ENCODE measurements at regions not wholly inside any gene's neighbourhood (a gene's known extent, or its start where the extent isn't known, plus 50 kb on each side); places are given as distances from the start of the nearest gene placed in this dataset.
"Not testable (repeated sequence)": the region's sequence is repeated elsewhere in the genome, so short reads cannot be mapped to it uniquely, and the experiment has no call there.

GRCh38 chr3:14057701-14058100 lies 67.0 kb downstream of the CHCHD4 start:
- no peak for DNase-seq (ENCODE audit: low spot score)

DNA sequence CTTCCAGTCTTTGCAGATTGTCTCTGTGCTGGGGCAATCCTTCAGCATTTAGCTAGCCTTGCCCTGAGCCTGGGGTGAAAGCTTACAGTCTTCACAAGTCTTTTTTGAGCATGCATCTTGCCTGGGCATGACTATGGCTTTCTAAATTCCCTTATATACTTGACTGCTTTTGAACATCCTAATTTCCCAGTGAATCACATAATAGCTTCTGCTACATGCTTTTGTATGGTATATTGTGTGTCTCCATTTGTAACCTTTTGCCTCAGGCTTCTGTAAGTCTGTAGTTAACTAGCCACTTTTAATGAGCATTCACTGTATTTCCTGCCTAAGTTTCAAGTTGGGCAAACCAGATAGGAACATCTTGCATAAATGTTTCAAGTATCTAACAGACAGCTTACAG lies 76.8 kb downstream of the CHCHD4 start:
- DNase-seq (ENCODE audit: low spot score) = no peak

GRCh38 chr3:14047027-14047426 lies 77.6 kb downstream of the CHCHD4 start:
- DNase-seq (ENCODE audit: low spot score) = no peak

DNA sequence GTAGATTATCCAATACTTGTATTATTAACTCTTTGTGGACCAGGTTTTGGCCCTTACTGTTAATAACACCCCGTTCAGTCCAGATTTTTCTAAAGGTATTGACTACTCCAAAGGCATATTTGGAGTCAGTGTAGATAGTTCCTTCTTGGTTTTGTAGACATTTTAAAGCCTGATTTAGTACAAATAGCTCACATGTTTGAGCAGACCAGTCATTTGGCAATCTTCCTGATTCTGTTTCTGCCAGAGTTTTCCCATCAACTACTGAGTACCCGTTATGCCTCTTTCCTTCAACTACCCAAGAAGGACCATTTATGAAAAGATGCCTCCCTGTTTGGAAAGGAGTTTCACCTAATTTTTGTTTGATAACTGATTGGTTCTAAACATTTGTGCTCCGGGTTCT lies 82.0 kb downstream of the CHCHD4 start:
- peak; percentile 63 for DNase-seq (ENCODE audit: low spot score)

DNA sequence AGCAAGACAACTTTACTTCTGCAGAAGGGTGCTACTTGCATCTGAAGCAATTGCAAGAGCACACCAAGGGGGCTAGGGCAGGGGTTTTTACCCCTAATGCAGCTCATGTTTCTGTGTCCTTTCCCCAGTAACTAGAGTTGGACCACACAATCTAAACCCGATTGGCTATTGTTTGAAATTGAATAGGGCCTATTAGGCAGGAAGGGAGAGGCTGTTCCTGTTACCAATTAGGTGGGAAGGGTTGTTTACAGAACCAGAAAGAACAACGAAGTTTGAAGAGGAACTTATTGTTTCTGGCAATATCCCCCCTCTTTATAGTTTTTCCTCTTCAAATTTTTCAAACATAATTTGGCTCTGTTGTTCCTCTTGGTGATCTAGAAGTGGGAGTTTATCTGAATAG lies 85.5 kb downstream of the CHCHD4 start:
- DNase-seq (ENCODE audit: low spot score) = no peak

DNA sequence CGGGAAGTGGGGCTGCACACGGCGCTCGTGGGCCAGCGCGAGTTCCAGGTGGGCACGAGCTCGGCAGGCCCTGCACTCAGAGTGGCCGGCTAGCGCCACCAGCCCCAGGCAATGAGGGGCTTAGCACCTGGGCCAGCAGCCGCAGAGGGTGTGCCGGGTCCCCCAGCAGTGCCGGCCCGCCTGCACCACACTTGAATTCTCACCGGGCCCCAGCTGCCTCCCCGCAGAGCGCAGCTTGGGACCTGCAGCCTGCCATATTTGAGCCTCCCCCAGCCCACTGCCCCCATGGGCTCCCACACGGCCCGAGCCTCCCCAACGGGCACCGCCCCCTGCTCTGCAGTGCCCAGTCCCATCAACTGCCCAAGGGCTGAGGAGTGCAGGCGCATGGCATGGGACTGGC lies 87.5 kb downstream of the CHCHD4 start:
- no peak for DNase-seq (ENCODE audit: low spot score)

DNA sequence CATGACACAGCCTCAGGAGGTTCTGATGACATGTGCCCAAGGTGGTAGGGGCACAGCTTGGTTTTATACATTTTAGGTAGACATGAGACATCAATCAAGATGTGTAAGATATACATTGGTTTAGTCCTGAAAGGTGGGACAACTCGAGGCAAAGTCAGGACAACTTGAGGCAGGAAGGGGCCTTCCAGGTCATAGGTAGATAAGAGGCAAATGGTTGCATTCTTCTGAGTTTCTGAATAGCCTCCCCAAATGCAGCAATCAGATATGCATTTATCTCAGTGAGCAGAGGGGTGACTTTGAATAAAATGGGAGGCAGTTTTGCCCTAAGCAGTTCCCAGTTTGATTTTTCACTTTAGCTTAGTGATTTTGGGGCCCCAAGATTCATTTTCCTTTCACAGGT lies 91.6 kb downstream of the CHCHD4 start:
- DNase-seq (ENCODE audit: low spot score) = no peak

DNA sequence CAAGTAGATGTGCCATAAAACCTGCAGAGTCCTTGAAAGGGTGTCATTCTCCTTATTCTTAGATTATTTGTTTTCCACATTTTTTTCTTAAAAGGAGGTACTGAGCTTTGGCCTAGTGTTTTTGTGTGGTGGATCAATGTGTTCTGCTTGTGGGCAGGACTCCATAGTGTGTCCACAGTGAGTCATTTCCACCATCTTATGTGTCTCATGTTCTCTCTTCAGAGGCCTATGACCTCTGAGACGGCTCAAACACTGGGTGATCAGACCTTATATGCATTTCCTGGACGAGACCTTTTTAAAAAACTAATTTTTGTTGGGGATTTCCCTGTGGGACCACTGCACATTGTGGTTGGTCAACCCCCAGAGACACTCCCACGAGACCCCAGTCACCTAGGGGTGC lies 93.4 kb downstream of the CHCHD4 start:
- no peak for DNase-seq (ENCODE audit: low spot score)

DNA sequence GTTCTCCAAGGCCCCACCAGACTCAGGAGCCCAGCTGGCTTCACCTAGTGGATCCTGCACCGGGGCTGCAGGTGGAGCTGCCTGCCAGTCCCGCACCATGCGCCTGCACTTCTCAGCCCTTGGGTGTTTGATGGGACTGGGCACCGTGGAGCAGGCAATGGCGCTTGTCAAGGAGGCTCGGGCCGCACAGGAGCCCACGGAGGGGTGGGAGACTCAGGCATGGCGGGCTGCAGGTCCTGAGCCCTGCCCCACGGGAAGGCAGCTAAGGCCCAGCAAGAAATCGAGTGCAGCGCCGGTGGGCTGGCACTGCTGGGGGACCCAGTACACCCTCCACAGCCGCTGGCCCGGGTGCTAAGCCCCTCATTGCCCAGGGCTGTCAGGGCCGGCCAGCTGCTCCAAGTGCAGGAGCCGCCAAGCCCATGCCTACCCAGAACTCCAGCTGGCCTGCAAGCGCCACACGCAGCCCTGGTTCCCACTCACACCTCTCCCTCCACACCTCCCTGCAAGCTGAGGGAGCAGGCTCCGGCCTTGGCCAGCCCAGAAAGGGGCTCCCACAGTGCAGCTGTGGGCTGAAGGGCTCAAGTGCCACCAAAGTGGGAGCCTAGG lies 95.2 kb downstream of the CHCHD4 start:
- DNase-seq (ENCODE audit: low spot score) = not testable (repeated sequence)

DNA sequence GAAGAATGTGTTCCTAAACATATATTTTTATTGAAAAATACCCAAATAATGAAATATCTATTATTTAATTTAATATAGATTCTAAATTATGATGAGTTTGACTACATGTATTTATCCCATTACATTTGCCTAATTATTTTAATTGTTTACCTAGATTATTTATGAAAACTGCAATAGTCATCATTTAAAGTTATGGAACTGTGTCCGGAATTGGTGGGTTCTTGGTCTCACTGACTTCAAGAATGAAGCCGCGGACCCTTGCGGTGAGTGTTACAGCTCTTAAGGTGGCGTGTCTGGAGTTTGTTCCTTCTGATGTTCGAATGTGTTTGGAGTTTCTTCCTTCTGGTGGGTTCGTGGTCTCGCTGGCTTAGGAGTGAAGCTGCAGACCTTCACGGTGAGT lies 96.5 kb downstream of the CHCHD4 start:
- DNase-seq (ENCODE audit: low spot score) = not testable (repeated sequence)

- DNase-seq (ENCODE audit: low spot score) = no peak
Measured at GRCh38 chr3:14019459-14019858, 105.2 kb downstream of the CHCHD4 start.

DNA sequence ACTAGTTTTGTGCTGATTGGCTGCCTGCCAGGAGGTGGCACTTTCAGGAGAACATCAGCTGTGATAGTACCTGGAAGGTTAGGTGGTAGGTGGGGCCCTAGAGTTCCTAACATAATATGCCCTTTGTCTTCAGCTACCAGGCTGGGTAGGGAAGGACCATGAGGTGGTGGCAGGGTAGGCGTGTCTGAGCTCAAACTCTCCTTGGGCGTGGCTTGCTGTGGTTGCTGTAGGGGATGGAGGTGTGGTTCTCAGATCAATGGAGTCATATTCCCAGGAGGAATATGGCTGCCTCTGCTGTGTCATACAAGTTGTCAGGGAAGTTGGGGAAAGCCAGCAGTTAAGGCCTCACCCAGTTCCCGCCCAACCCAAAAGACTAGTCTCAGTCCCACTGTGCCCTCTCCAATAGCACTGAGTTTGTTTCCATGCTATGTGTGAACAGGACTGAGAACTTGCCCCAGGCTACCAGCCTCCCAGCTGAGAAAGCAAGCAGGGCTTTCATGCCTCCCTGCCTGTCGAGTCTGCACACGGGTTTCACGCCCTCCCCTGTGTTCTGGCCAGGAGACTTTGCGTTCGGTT lies 107.7 kb downstream of the CHCHD4 start:
- no peak for DNase-seq (ENCODE audit: low spot score)

DNA sequence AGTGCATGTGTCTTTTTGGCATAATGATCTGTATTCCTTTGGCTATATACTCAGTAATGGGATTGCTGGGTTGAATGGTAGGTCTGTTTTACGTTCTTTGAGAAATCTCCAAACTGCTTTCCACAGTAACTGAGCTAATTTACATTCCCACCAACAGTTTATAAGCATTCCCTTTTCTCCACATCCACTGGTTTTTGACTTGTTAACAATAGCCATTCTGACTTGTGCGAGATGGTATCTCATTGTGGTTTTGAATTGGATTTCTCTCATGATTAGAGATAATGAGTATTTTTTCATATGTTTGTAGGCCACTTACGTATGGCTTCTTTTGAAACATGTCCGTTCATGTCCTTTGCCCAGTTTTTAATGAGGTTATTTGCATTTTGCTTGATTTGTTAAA lies 117.7 kb downstream of the CHCHD4 start:
- no peak for DNase-seq (ENCODE audit: low spot score)

DNA sequence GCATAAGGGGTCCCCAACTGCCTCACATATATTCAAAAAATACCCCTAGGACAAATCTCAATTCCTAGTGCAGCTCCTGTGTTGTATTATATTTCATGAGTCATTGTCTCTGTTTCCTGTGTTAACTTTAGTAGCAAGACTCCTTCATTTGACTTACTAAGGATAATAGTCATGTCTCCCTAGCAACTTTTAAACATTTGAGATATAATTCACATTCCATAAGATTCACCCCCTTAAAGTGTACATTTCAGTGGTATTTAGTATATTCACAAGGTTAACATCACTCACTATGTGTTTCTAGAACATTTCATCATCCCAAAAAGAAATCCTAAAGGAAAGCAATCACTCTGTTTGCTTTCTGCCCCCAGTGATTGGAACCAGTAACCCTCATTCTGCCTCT lies 121.3 kb upstream of the WNT7A start:
- no peak for DNase-seq (ENCODE audit: low spot score)

- DNase-seq (ENCODE audit: low spot score) = peak; percentile 2
Measured at GRCh38 chr3:14000556-14000955, 120.7 kb upstream of the WNT7A start.

GRCh38 chr3:13998831-13999230 lies 119.0 kb upstream of the WNT7A start:
- DNase-seq (ENCODE audit: low spot score) = no peak

GRCh38 chr3:13995216-13995615 lies 115.3 kb upstream of the WNT7A start:
- not testable (repeated sequence) for DNase-seq (ENCODE audit: low spot score)

DNA sequence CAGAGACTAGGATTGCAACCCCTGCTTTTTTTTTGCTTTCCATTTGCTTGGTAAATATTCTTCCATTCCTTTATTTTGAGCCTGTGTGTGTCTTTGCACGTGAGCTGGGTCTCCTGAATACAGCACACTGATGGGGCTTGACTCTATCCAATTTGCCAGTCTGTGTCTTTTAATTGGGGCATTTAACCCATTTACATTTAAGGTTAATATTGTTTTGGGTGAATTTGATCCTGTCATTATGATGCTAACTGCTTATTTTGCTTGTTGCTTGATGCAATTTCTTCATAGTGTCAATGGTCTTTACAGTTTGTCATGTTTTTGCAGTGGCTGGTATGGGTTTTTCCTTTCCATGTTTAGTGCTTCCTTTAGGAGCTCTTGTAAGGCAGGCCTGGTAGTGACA lies 109.1 kb upstream of the WNT7A start:
- DNase-seq (ENCODE audit: low spot score) = not testable (repeated sequence)

DNA sequence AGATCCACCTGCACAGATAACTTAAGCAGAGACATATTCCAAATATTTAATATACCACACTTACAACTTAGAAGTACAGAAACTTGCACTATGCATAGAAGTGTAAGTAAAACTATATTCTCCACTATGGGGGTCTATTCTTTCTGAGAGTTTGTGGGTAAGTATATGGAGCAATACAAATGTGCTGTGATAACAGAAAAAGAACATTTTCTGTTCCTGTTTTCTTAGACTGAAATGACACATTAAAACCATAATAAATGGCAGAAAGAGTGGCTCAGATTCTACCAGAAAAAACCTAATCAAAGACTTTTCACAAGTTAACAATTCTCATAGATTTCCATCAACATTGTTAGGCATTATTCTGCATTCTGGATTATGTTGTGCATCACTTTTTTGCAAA lies 96.6 kb upstream of the WNT7A start:
- DNase-seq (ENCODE audit: low spot score) = no peak

DNA sequence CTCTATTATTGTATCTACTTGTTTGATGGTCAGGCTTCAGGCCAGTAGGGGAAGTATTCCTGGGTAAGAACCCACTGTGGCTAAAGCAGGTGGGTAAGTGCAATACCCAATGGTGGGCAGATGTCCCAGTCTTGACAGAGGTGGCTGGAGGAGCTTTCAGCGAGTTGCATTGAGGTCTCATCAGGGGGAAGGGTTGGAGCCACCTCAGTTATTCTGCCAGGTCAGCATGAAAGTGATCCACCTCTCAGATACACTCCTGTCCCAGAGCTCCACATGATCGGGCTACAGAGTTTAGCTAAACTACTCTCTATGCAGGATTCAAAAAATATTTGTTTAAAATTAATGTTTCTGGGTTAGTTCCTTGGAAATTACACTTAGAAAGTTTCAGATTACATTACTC lies 95.8 kb upstream of the WNT7A start:
- no peak for DNase-seq (ENCODE audit: low spot score)

DNA sequence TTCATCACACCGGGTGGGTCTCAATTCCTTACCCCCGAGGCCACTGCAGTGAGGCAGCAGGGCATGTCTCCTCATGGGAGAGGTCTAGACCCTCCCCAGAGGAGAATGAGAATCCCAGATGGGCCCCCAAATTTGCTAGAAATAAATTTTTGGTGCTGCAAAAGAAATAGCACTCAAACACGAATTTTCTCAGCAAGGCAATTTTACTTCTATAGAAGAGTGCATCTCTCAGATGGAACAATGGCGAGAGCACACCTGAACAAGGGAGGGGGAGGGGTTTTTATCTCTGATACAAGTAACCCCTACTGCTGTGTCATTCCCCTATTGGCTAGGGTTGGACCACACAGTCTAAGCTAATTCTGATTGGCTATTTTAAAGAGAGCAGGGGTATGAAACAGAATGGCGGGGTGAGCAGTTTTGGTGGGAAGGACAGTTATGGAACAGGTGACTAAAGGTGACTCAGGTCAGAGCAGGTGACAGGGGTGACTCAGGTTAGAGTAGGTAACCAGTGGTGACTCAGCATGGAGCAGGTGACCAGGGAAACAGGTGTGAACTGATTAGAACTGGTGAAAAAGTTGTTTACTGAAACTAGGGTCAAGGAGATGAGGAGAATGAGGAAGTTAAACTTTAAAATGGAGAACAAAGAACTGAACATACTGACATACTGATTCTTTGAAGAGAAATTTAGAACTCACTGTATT lies 93.0 kb upstream of the WNT7A start:
- no peak for DNase-seq (ENCODE audit: low spot score)

GRCh38 chr3:13966302-13966701 lies 86.4 kb upstream of the WNT7A start:
- DNase-seq (ENCODE audit: low spot score) = peak; percentile 26

DNA sequence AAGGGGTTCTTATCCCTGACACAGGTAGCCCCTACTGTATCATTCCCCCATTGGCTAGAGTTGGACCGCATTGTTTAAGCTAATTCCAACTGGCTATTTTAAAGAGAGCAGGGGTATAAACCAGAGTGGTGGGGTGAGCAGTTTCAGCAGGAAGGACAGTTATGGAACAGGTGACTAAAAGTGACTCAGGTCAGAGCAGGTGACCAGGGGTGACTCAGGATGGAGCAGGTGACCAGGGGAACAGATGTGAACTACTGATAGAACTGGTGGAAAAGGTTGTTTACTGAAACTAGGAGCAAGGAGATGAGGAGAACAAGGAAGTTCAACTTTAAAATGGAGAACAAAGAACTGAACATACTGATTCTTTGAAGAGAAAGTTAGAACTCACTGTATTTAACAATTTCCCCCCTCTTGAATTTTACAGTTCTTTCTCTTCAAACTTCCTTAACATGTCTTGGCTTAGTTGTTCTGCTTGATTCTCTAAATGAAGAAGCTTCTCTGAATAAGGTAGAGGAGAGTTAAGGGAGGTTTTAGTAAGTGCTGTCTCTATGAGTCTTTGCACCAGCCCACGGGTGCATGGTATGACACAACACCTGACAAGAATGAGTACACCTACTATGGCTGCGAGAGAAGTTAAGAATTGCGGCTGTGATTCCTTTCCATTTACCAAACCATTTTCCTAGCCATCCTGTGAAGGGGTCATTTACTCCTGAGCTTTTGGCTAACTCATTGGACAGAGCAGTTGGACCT lies 83.4 kb upstream of the WNT7A start:
- DNase-seq (ENCODE audit: low spot score) = no peak

Data from umbilical cord (tissue), 1 donor.